K562 (cell line): ENCODE measurements at regions not wholly inside any gene's neighbourhood (a gene's known extent, or its start where the extent isn't known, plus 50 kb on each side); places are given as distances from the start of the nearest gene placed in this dataset.
A peak's percentile ranks its signal among the peaks of the same experiment; 100 is the strongest.

Experiments used
- ASH1L ChIP-seq: fragments of 450-650 bp; IDR thresholded peaks from 2 replicates; pipeline ENCODE4 v1.6.1; 2018; ENCODE audit warnings: borderline replicate concordance, mild to moderate bottlenecking, low read depth; ENCODE audit not compliant: partially characterized antibody
- BRD4 ChIP-seq: fragments of 200-600 bp; sonication (generic); IDR thresholded peaks from 2 replicates; pipeline ENCODE4 v1.6.1; 2017; ENCODE audit warnings: inconsistent platforms
- CBFA2T3 ChIP-seq: fragments of 450-650 bp; IDR thresholded peaks from 2 replicates; pipeline ENCODE4 v1.6.1; 2017
- CREBBP ChIP-seq: IDR thresholded peaks from one replicate; pipeline ENCODE4 v1.6.1; 2012; ENCODE audit warnings: low read depth, mild to moderate bottlenecking, control low read depth, inconsistent platforms, low read length
- ETV6 ChIP-seq, 3 experiments: fragments of 150-350 bp in 1 of 3; sonication (generic) in 1 of 3; formaldehyde crosslinking in 1 of 3; IDR thresholded peaks; 2 replicates each; pipeline versions ENCODE4 v1.6.1 to v1.8.0; 2014 to 2022; ENCODE audit warnings: borderline replicate concordance in 2 of 3, low read depth in 2 of 3, antibody characterized with exemption in 1 of 3, low read length in 1 of 3, mild to moderate bottlenecking in 1 of 3, missing genetic modification reagents in 1 of 3
- FIP1L1 ChIP-seq: fragments of 200-400 bp; formaldehyde crosslinking; IDR thresholded peaks from 2 replicates; pipeline ENCODE4 v1.6.1; 2018; ENCODE audit warnings: mild to moderate bottlenecking, low read depth, low read length; ENCODE audit not compliant: poor library complexity, severe bottlenecking
- GTF2E2 ChIP-seq: fragments of 200-800 bp; sonication (Bioruptor generic); IDR thresholded peaks from 2 replicates; pipeline ENCODE4 v1.6.1; 2016; ENCODE audit warnings: missing genetic modification characterization, missing compliant biosample characterization
- HMG20A ChIP-seq: fragments of 450-650 bp; formaldehyde crosslinking; conservative IDR thresholded peaks from 2 replicates; pipeline ENCODE4 v1.4.0; 2020; ENCODE audit warnings: mild to moderate bottlenecking, mixed read lengths
- KAT2B ChIP-seq: IDR thresholded peaks from one replicate; pipeline ENCODE4 v1.6.1; 2012; ENCODE audit warnings: low read depth, mild to moderate bottlenecking, control low read depth, inconsistent platforms, low read length, moderate library complexity
- KDM1A ChIP-seq, 2 experiments: fragments of 450-650 bp; IDR thresholded peaks; 2 replicates each; pipeline ENCODE4 v1.6.1; 2016; ENCODE audit warnings: mild to moderate bottlenecking in 2 of 2
- MAFF ChIP-seq: IDR thresholded peaks from 2 replicates; pipeline ENCODE4 v1.6.1; 2012; ENCODE audit warnings: low read length, improper control_type of control experiment
- NFE2 ChIP-seq: IDR thresholded peaks from 2 replicates; pipeline ENCODE4 v1.6.1; 2014; ENCODE audit warnings: antibody characterized with exemption, low read depth
- NFXL1 ChIP-seq: fragments of 450-650 bp; formaldehyde crosslinking; IDR thresholded peaks from 2 replicates; pipeline ENCODE4 v1.4.0; 2021; ENCODE audit warnings: mild to moderate bottlenecking
- NFYB ChIP-seq: IDR thresholded peaks from 2 replicates; pipeline ENCODE4 v1.6.1; 2011; ENCODE audit warnings: mild to moderate bottlenecking, moderate library complexity; ENCODE audit not compliant: insufficient read length; ENCODE audit errors: extremely low read depth
- NR2F6 ChIP-seq: fragments of 450-650 bp; formaldehyde crosslinking; IDR thresholded peaks from 2 replicates; pipeline ENCODE4 v1.4.0; 2020; ENCODE audit warnings: mild to moderate bottlenecking
- NRF1 ChIP-seq, 2 experiments: fragments of 450-650 bp; IDR thresholded peaks in 1 of 2; conservative IDR thresholded peaks in 1 of 2; 2 replicates each; pipeline ENCODE4 v1.6.1; 2014; ENCODE audit warnings: mild to moderate bottlenecking in 2 of 2
- PCBP2 ChIP-seq: fragments of 200-400 bp; formaldehyde crosslinking; IDR thresholded peaks from 2 replicates; pipeline ENCODE4 v1.6.1; 2018; ENCODE audit warnings: low read length, low read depth, mild to moderate bottlenecking, moderate library complexity; ENCODE audit not compliant: poor library complexity, severe bottlenecking
- PHF8 ChIP-seq: fragments of 200-600 bp; sonication (generic); IDR thresholded peaks from 2 replicates; pipeline ENCODE4 v1.6.1; 2012; ENCODE audit warnings: mixed run types, mild to moderate bottlenecking, inconsistent platforms, low read length, moderate library complexity, borderline replicate concordance
- POLR2G ChIP-seq: fragments of 200-400 bp; formaldehyde crosslinking; IDR thresholded peaks from 2 replicates; pipeline ENCODE4 v1.6.1; 2017; ENCODE audit warnings: low read depth, mild to moderate bottlenecking, antibody characterized with exemption, low read length, moderate library complexity
- POU5F1 ChIP-seq: fragments of 150-350 bp; IDR thresholded peaks from 2 replicates; pipeline ENCODE4 v1.6.1; 2014; ENCODE audit warnings: borderline replicate concordance, low read length, low read depth, mild to moderate bottlenecking; ENCODE audit not compliant: partially characterized antibody
- PPARD ChIP-seq: fragments of 250-450 bp; sonication (Bioruptor Pico); IDR thresholded peaks from 2 replicates; pipeline ENCODE4 v1.8.0; 2022; ENCODE audit warnings: inconsistent platforms, mild to moderate bottlenecking, moderate library complexity
- RNF2 ChIP-seq: sonication (generic); IDR thresholded peaks from 2 replicates; pipeline ENCODE4 v1.6.1; 2016
- SMARCC2 ChIP-seq: fragments of 450-650 bp; IDR thresholded peaks from 2 replicates; pipeline ENCODE4 v1.6.1; 2017; ENCODE audit warnings: antibody characterized with exemption, moderate library complexity, mild to moderate bottlenecking, low read depth
- TRIM24 ChIP-seq, 2 experiments: fragments of 450-650 bp; IDR thresholded peaks; 2 replicates each; pipeline ENCODE4 v1.6.1; 2016
- ZNF140 ChIP-seq: fragments of 250-450 bp; sonication (Bioruptor Pico); IDR thresholded peaks from 2 replicates; pipeline ENCODE4 v1.8.0; 2021; ENCODE audit warnings: moderate library complexity, mild to moderate bottlenecking, inconsistent platforms
- ZNF184 ChIP-seq: sonication (generic); formaldehyde crosslinking; IDR thresholded peaks from 2 replicates; pipeline ENCODE4 v1.5.0; 2020; ENCODE audit warnings: missing genetic modification reagents
- TF ChIP-seq, protein P1 (sequence below): fragments of 450-650 bp; IDR thresholded peaks from 2 replicates; pipeline ENCODE4 v1.6.1; 2016
- TF ChIP-seq, protein P2 (sequence below): sonication (generic); formaldehyde crosslinking; IDR thresholded peaks from 2 replicates; pipeline ENCODE4 v1.8.0; 2022; ENCODE audit warnings: mild to moderate bottlenecking, missing genetic modification reagents
- TF ChIP-seq, protein P3 (sequence below): fragments of 450-650 bp; IDR thresholded peaks from 2 replicates; pipeline ENCODE4 v1.6.1; 2016; ENCODE audit warnings: low read depth, mild to moderate bottlenecking, moderate library complexity

DNA sequence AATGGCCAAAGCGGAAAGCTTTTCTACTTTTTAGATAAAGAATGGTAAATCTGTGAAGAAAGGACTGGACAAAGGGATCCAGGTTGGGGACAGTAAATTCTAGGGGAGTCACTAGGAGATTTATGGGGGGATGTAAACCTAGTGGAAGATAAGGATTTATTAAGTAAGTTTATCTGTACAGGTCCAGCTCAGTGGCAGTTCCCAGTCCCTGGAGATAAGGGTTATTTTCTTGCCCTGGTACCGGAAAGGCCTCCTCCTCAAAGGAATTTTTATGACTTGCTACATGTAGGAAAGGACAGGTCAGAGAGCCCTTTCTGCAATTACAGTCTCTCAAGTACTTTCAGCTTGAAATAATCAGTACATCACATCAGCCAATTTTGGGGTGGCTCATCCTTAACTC is 72.6 kb upstream of the BICD1 start (continued):
- TF ChIP-seq, protein P1, sequence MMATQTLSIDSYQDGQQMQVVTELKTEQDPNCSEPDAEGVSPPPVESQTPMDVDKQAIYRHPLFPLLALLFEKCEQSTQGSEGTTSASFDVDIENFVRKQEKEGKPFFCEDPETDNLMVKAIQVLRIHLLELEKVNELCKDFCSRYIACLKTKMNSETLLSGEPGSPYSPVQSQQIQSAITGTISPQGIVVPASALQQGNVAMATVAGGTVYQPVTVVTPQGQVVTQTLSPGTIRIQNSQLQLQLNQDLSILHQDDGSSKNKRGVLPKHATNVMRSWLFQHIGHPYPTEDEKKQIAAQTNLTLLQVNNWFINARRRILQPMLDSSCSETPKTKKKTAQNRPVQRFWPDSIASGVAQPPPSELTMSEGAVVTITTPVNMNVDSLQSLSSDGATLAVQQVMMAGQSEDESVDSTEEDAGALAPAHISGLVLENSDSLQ: 0 out of 2 replicates have a peak, but pooled peaks have one; percentile 7
- TF ChIP-seq ETV6 (IDR thresholded peaks at IDR 0.05; ENCODE audit: borderline replicate concordance in 1 of 2, low read depth in 2 of 2, low read length in 1 of 2) (no peak), ETV6 (CRISPR knock-in tag; IDR thresholded peaks at IDR 0.05; ENCODE audit: borderline replicate concordance) (no peak), HMG20A (CRISPR knock-in tag) (no peak), PCBP2 (no peak), FIP1L1 (no peak), ASH1L (no peak), RNF2 (peak; percentile 81; the same call in 1 of the 2 replicates), NFXL1 (CRISPR knock-in tag) (no peak), BRD4 (no peak), NR2F6 (CRISPR knock-in tag) (no peak), CREBBP (no peak), NFE2 (0 out of 2 replicates have a peak, but pooled peaks have one; percentile 7), CBFA2T3 (peak; percentile 81), TRIM24 (IDR thresholded peaks at IDR 0.05) (peak in 1 of 2 experiments; percentile 30; a peak in 1 of 4 replicates), POLR2G (no peak), SMARCC2 (no peak), NRF1 (conservative IDR thresholded peaks at IDR 0.05 in 1 of 2, IDR thresholded peaks at IDR 0.05 in 1 of 2) (no peak), PHF8 (no peak), MAFF (no peak), NFYB (no peak), ZNF184 (no peak), GTF2E2 (tag) (no peak), KAT2B (no peak), PPARD (CRISPR knock-in tag) (no peak), ZNF140 (CRISPR knock-in tag) (no peak), POU5F1 (no peak), KDM1A (IDR thresholded peaks at IDR 0.05) (peak in 1 of 2 experiments; percentile 10; a peak in 1 of 4 replicates)
- TF ChIP-seq, protein P2, sequence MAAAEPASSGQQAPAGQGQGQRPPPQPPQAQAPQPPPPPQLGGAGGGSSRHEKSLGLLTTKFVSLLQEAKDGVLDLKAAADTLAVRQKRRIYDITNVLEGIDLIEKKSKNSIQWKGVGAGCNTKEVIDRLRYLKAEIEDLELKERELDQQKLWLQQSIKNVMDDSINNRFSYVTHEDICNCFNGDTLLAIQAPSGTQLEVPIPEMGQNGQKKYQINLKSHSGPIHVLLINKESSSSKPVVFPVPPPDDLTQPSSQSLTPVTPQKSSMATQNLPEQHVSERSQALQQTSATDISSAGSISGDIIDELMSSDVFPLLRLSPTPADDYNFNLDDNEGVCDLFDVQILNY (CRISPR knock-in tag): no peak
- TF ChIP-seq, protein P3, sequence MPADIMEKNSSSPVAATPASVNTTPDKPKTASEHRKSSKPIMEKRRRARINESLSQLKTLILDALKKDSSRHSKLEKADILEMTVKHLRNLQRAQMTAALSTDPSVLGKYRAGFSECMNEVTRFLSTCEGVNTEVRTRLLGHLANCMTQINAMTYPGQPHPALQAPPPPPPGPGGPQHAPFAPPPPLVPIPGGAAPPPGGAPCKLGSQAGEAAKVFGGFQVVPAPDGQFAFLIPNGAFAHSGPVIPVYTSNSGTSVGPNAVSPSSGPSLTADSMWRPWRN: no peak
